T-helper 2 cell treated with Interferon-gamma antibody and Interleukin-4, amounts not matched to agents 5 μg/mL and 100 μg/mL, for 36 hours (primary cell): ENCODE measurements at regions not wholly inside any gene's neighbourhood (a gene's known extent, or its start where the extent isn't known, plus 50 kb on each side); places are given as distances from the start of the nearest gene placed in this dataset.
"Not testable (repeated sequence)": the region's sequence is repeated elsewhere in the genome, so short reads cannot be mapped to it uniquely, and the experiment has no call there.

Experiments
- DNase-seq: peaks from one replicate; pipeline ENCODE4 v3.0.0; 2021; ENCODE audit warnings: low spot score
- H3K27ac Mint-ChIP-seq: one replicate; pipeline ENCODE4 v1.8.0; 2021; ENCODE audit warnings: mild to moderate bottlenecking, mixed read lengths
- H3K27me3 Mint-ChIP-seq: one replicate; pipeline ENCODE4 v1.8.0; 2021; ENCODE audit warnings: low read depth, mixed read lengths
- H3K36me3 Mint-ChIP-seq: one replicate; pipeline ENCODE4 v1.8.0; 2021; ENCODE audit warnings: low read depth, mixed read lengths
- H3K4me1 Mint-ChIP-seq: one replicate; pipeline ENCODE4 v1.8.0; 2021; ENCODE audit warnings: low read depth, mixed read lengths
- H3K4me3 Mint-ChIP-seq: one replicate; pipeline ENCODE4 v1.8.0; 2022; ENCODE audit warnings: mild to moderate bottlenecking, moderate library complexity, mixed read lengths
- H3K9me3 Mint-ChIP-seq: one replicate; pipeline ENCODE4 v1.8.0; 2021; ENCODE audit warnings: mixed read lengths

- H3K27ac Mint-ChIP-seq, result no peak overlapping the region
- H3K4me3 Mint-ChIP-seq, result no peak overlapping the region
- no peaks in the 10 kb centered on the region for H3K4me1 Mint-ChIP-seq
- H3K27me3 Mint-ChIP-seq, result no peaks in the 10 kb centered on the region
- H3K36me3 Mint-ChIP-seq, result no peaks in the 10 kb centered on the region
- no peak for DNase-seq
- H3K9me3 Mint-ChIP-seq, result peaks cover 4% of the 10 kb centered on the region
Observed at GRCh38 chr3:5891711-5892110, 704.2 kb downstream of the EDEM1 start.

- H3K36me3 Mint-ChIP-seq, result no peaks in the 10 kb centered on the region
- no peaks in the 10 kb centered on the region for H3K4me1 Mint-ChIP-seq
- peaks cover 23% of the 10 kb centered on the region for H3K9me3 Mint-ChIP-seq
- H3K27ac Mint-ChIP-seq, result no peak overlapping the region
- no peak overlapping the region for H3K4me3 Mint-ChIP-seq
- DNase-seq, result no peak
- H3K27me3 Mint-ChIP-seq, result no peaks in the 10 kb centered on the region
Observed at GRCh38 chr3:5898106-5898505, 710.6 kb downstream of the EDEM1 start.

- H3K4me3 Mint-ChIP-seq, result no peak overlapping the region
- H3K9me3 Mint-ChIP-seq, result peaks cover 30% of the 10 kb centered on the region
- DNase-seq, result no peak
- H3K36me3 Mint-ChIP-seq, result no peaks in the 10 kb centered on the region
- no peak overlapping the region for H3K27ac Mint-ChIP-seq
- no peaks in the 10 kb centered on the region for H3K27me3 Mint-ChIP-seq
- H3K4me1 Mint-ChIP-seq, result no peaks in the 10 kb centered on the region
Observed at GRCh38 chr3:5899014-5899761, 711.7 kb downstream of the EDEM1 start.

- no peaks in the 10 kb centered on the region for H3K4me1 Mint-ChIP-seq
- H3K36me3 Mint-ChIP-seq, result no peaks in the 10 kb centered on the region
- no peak overlapping the region for H3K4me3 Mint-ChIP-seq
- H3K27ac Mint-ChIP-seq, result no peak overlapping the region
- H3K27me3 Mint-ChIP-seq, result no peaks in the 10 kb centered on the region
- DNase-seq, result no peak
- peaks cover 29% of the 10 kb centered on the region for H3K9me3 Mint-ChIP-seq
Observed at GRCh38 chr3:5917932-5918331, 730.4 kb downstream of the EDEM1 start.

- H3K4me3 Mint-ChIP-seq, result no peak overlapping the region
Observed at GRCh38 chr3:5918626-5919025, 731.1 kb downstream of the EDEM1 start.

GRCh38 chr3:5929027-5929426, 741.5 kb downstream of the EDEM1 start:
- H3K36me3 Mint-ChIP-seq, result no peaks in the 10 kb centered on the region
- H3K27ac Mint-ChIP-seq, result no peak overlapping the region
- no peaks in the 10 kb centered on the region for H3K27me3 Mint-ChIP-seq
- H3K4me1 Mint-ChIP-seq, result no peaks in the 10 kb centered on the region
- no peak overlapping the region for H3K4me3 Mint-ChIP-seq
- no peak for DNase-seq
- peaks cover 3% of the 10 kb centered on the region for H3K9me3 Mint-ChIP-seq

More at GRCh38 chr3:5918626-5919025, 731.1 kb downstream of the EDEM1 start:
- Mint-ChIP-seq H3K36me3 (no peaks in the 10 kb centered on the region), H3K4me1 (no peaks in the 10 kb centered on the region), H3K9me3 (peaks cover 34% of the 10 kb centered on the region), H3K27ac (no peak overlapping the region), H3K27me3 (no peaks in the 10 kb centered on the region)
- DNase-seq, result no peak

- H3K27ac Mint-ChIP-seq, H3K4me3 Mint-ChIP-seq, H3K4me1 Mint-ChIP-seq, H3K27me3 Mint-ChIP-seq, DNase-seq, H3K36me3 Mint-ChIP-seq: not testable (repeated sequence)
- peaks cover 27% of the 10 kb centered on the region for H3K9me3 Mint-ChIP-seq
Observed at GRCh38 chr3:5944061-5944460, 756.6 kb downstream of the EDEM1 start.

GRCh38 chr3:5948084-5948483, 760.6 kb downstream of the EDEM1 start:
- H3K36me3 Mint-ChIP-seq, result no peaks in the 10 kb centered on the region

GRCh38 chr3:5951026-5951425, 763.5 kb downstream of the EDEM1 start:
- no peaks in the 10 kb centered on the region for H3K27me3 Mint-ChIP-seq
- DNase-seq, result no peak
- H3K27ac Mint-ChIP-seq, result no peak overlapping the region
- H3K4me1 Mint-ChIP-seq, result no peaks in the 10 kb centered on the region
- no peaks in the 10 kb centered on the region for H3K36me3 Mint-ChIP-seq
- H3K4me3 Mint-ChIP-seq, result no peak overlapping the region
- peaks cover 14% of the 10 kb centered on the region for H3K9me3 Mint-ChIP-seq

More at GRCh38 chr3:5948084-5948483, 760.6 kb downstream of the EDEM1 start:
- no peaks in the 10 kb centered on the region for H3K27me3 Mint-ChIP-seq
- H3K9me3 Mint-ChIP-seq, result peaks cover 9% of the 10 kb centered on the region
- no peaks in the 10 kb centered on the region for H3K4me1 Mint-ChIP-seq
- DNase-seq, result no peak
- H3K4me3 Mint-ChIP-seq, result no peak overlapping the region
- no peak overlapping the region for H3K27ac Mint-ChIP-seq

GRCh38 chr3:5972586-5972985, 785.1 kb downstream of the EDEM1 start:
- no peak for DNase-seq
- Mint-ChIP-seq H3K27ac (no peak overlapping the region), H3K27me3 (no peaks in the 10 kb centered on the region), H3K9me3 (peaks cover 13% of the 10 kb centered on the region), H3K4me1 (no peaks in the 10 kb centered on the region), H3K4me3 (no peak overlapping the region), H3K36me3 (no peaks in the 10 kb centered on the region)

GRCh38 chr3:5974630-5975322, 787.3 kb downstream of the EDEM1 start:
- H3K27ac Mint-ChIP-seq, result no peak overlapping the region
- no peaks in the 10 kb centered on the region for H3K4me1 Mint-ChIP-seq
- no peak overlapping the region for H3K4me3 Mint-ChIP-seq
- DNase-seq, result no peak
- no peaks in the 10 kb centered on the region for H3K27me3 Mint-ChIP-seq
- no peaks in the 10 kb centered on the region for H3K36me3 Mint-ChIP-seq
- H3K9me3 Mint-ChIP-seq, result peaks cover 7% of the 10 kb centered on the region

GRCh38 chr3:5977331-5977730, 789.8 kb downstream of the EDEM1 start:
- H3K4me3 Mint-ChIP-seq, result no peak overlapping the region
- H3K27ac Mint-ChIP-seq, result no peak overlapping the region
- H3K36me3 Mint-ChIP-seq, result no peaks in the 10 kb centered on the region
- no peaks in the 10 kb centered on the region for H3K4me1 Mint-ChIP-seq
- H3K9me3 Mint-ChIP-seq, result peaks cover 9% of the 10 kb centered on the region
- no peak for DNase-seq
- no peaks in the 10 kb centered on the region for H3K27me3 Mint-ChIP-seq

- Mint-ChIP-seq H3K27me3 (no peaks in the 10 kb centered on the region), H3K27ac (no peak overlapping the region)
- no peak for DNase-seq
Observed at GRCh38 chr3:5980475-5980874, 793.0 kb downstream of the EDEM1 start.

GRCh38 chr3:5994651-5995050, 807.1 kb downstream of the EDEM1 start:
- Mint-ChIP-seq H3K9me3 (peaks cover 16% of the 10 kb centered on the region), H3K36me3 (no peaks in the 10 kb centered on the region), H3K27me3 (no peaks in the 10 kb centered on the region), H3K4me3 (no peak overlapping the region), H3K4me1 (no peaks in the 10 kb centered on the region), H3K27ac (no peak overlapping the region)
- DNase-seq, result no peak

More at GRCh38 chr3:5980475-5980874, 793.0 kb downstream of the EDEM1 start:
- no peaks in the 10 kb centered on the region for H3K4me1 Mint-ChIP-seq
- no peak overlapping the region for H3K4me3 Mint-ChIP-seq
- no peaks in the 10 kb centered on the region for H3K36me3 Mint-ChIP-seq
- H3K9me3 Mint-ChIP-seq, result peaks cover 7% of the 10 kb centered on the region
